ENCODE measurements at regions not wholly inside any gene's neighbourhood (a gene's known extent, or its start where the extent isn't known, plus 50 kb on each side); places are given as distances from the start of the nearest gene placed in this dataset.
A peak's percentile ranks its signal among the peaks of the same experiment; 100 is the strongest.

DNA sequence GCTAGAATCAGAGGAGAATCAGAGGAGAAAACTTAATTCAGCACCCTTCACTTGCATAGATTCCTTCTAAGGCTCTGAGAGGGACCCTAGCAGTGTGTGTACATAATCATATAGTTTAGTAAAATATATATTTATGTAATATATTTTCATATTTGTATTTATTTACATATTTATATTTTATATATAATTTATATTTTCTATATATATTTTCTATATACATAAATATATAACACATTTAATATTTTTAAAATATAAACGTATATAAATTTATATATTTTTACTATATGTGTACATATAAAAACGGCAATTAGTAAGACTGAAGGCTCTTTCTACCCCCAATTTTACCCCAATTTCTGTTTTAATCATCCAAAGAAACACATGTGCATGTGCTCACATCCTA is 80.3 kb downstream of the NXPE2 start:
- no peaks in the 10 kb centered on the region for H3K79me2 ChIP-seq (ENCODE audit: control insufficient read depth, insufficient read depth, low read length)
- H3K36me3 ChIP-seq (ENCODE audit: control insufficient read depth in 2 of 2, extremely low read depth in 1 of 2, insufficient read depth in 2 of 2, low read length in 2 of 2): no peaks in the 10 kb centered on the region
- FAIRE-seq (no peak), DNase-seq (ENCODE audit: low read depth, low spot score) (no peak)
- no peak overlapping the region for H3K9ac ChIP-seq (ENCODE audit: control insufficient read depth, extremely low read depth, insufficient read depth, low read length)
- no peaks in the 10 kb centered on the region for H3K9me1 ChIP-seq (ENCODE audit: control insufficient read depth, extremely low read depth, insufficient read depth, low read length)
- H3K9me3 ChIP-seq (ENCODE audit: control insufficient read depth, low read depth, low read length): no peaks in the 10 kb centered on the region
- no peaks in the 10 kb centered on the region for H3K4me1 ChIP-seq (ENCODE audit: control insufficient read depth, extremely low read depth, insufficient read depth, low read length)
- dilution Hi-C loops (cut with MboI; ENCODE audit: extremely low pct_ligation_motif_present, low sequenced_read_pairs): no loop called here
- H3K27me3 ChIP-seq (ENCODE audit: control insufficient read depth, extremely low read depth, insufficient read depth, low read length): no peaks in the 10 kb centered on the region
- H2AFZ ChIP-seq (ENCODE audit: control insufficient read depth, low read length): no peak overlapping the region
- H4K20me1 ChIP-seq (ENCODE audit: control insufficient read depth, extremely low read depth, insufficient read depth, low read length): no peaks in the 10 kb centered on the region
- TF ChIP-seq CTCF (optimal IDR thresholded peaks at IDR 0.05 in 1 of 3, IDR thresholded peaks at IDR 0.05 in 1 of 3, conservative IDR thresholded peaks at IDR 0.05 in 1 of 3; ENCODE audit: extremely low read depth in 1 of 3, insufficient read depth in 2 of 3, low read length in 3 of 3): no peak
- no peak for TF ChIP-seq EZH2 (IDR thresholded peaks at IDR 0.05; ENCODE audit: low read length)
- no peak overlapping the region for H3K4me2 ChIP-seq (ENCODE audit: control insufficient read depth, extremely low read depth, insufficient read depth, low read depth, low read length)
- no peak overlapping the region for H3K27ac ChIP-seq (ENCODE audit: control insufficient read depth, insufficient read depth, low read length)
- no peak overlapping the region for H3K4me3 ChIP-seq (ENCODE audit: control insufficient read depth in 2 of 3, extremely low read depth in 1 of 3, insufficient read depth in 2 of 3, low read depth in 1 of 3, low read length in 3 of 3)

- FAIRE-seq: no peak
- dilution Hi-C loops (cut with MboI; ENCODE audit: extremely low pct_ligation_motif_present, low sequenced_read_pairs): no loop called here
- H3K79me2 ChIP-seq (ENCODE audit: control insufficient read depth, insufficient read depth, low read length): no peaks in the 10 kb centered on the region
These were observed 84.1 kb downstream of the NXPE2 start for GRCh38 chr11:114762408-114762807.

More at GRCh38 chr11:114762408-114762807, 84.1 kb downstream of the NXPE2 start:
- H2AFZ ChIP-seq (ENCODE audit: control insufficient read depth, low read length): no peak overlapping the region
- no peaks in the 10 kb centered on the region for H3K27me3 ChIP-seq (ENCODE audit: control insufficient read depth, extremely low read depth, insufficient read depth, low read length)
- peak; percentile 1 for DNase-seq (ENCODE audit: low read depth, low spot score)
- H3K36me3 ChIP-seq (ENCODE audit: control insufficient read depth in 2 of 2, extremely low read depth in 1 of 2, insufficient read depth in 2 of 2, low read length in 2 of 2): no peaks in the 10 kb centered on the region
- H3K4me2 ChIP-seq (ENCODE audit: control insufficient read depth, extremely low read depth, insufficient read depth, low read depth, low read length): no peak overlapping the region
- no peaks in the 10 kb centered on the region for H3K4me1 ChIP-seq (ENCODE audit: control insufficient read depth, extremely low read depth, insufficient read depth, low read length)
- H3K9me3 ChIP-seq (ENCODE audit: control insufficient read depth, low read depth, low read length): no peaks in the 10 kb centered on the region
- no peak overlapping the region for H3K9ac ChIP-seq (ENCODE audit: control insufficient read depth, extremely low read depth, insufficient read depth, low read length)
- H3K9me1 ChIP-seq (ENCODE audit: control insufficient read depth, extremely low read depth, insufficient read depth, low read length): no peaks in the 10 kb centered on the region
- no peak overlapping the region for H3K4me3 ChIP-seq (ENCODE audit: control insufficient read depth in 2 of 3, extremely low read depth in 1 of 3, insufficient read depth in 2 of 3, low read depth in 1 of 3, low read length in 3 of 3)
- TF ChIP-seq EZH2 (IDR thresholded peaks at IDR 0.05; ENCODE audit: low read length): no peak
- TF ChIP-seq CTCF (optimal IDR thresholded peaks at IDR 0.05 in 1 of 3, IDR thresholded peaks at IDR 0.05 in 1 of 3, conservative IDR thresholded peaks at IDR 0.05 in 1 of 3; ENCODE audit: extremely low read depth in 1 of 3, insufficient read depth in 2 of 3, low read length in 3 of 3): peak; percentile 70 to 83 (median 71)
- H4K20me1 ChIP-seq (ENCODE audit: control insufficient read depth, extremely low read depth, insufficient read depth, low read length): no peaks in the 10 kb centered on the region
- no peak overlapping the region for H3K27ac ChIP-seq (ENCODE audit: control insufficient read depth, insufficient read depth, low read length)

Measured in keratinocyte (primary cell).